SK-N-SH (cell line): ENCODE measurements at regions not wholly inside any gene's neighbourhood (a gene's known extent, or its start where the extent isn't known, plus 50 kb on each side); places are given as distances from the start of the nearest gene placed in this dataset.

ENCODE experiments used
- CTCF ChIA-PET: fragments of 300-600, 350-600 bp; formaldehyde crosslinking; extraction: SDS; loops from one replicate; lab custom pipeline; 2021; lab: Yijun Ruan, JAX
- POLR2A ChIA-PET: fragments of 350-600 bp; sonication (Branson Sonifier 250); formaldehyde crosslinking; extraction: SDS; loops from one replicate; lab custom pipeline; 2020; ENCODE audit warnings: antibody characterized with exemption, inconsistent platforms; lab: Yijun Ruan, JAX
- DNase-seq: peaks from one replicate; pipeline ENCODE4 v3.0.0; 2012
- H2AFZ ChIP-seq: fragments of 200-600 bp; sonication (generic); 2 replicates; pipeline ENCODE4 v1.8.1; 2016; ENCODE audit warnings: antibody characterized with exemption, mild to moderate bottlenecking, low read depth
- H3F3A ChIP-seq: fragments of 200-600 bp; sonication (generic); replicated peaks from 2 replicates; pipeline ENCODE3; 2016; ENCODE audit warnings: antibody characterized with exemption, mild to moderate bottlenecking; ENCODE audit not compliant: insufficient read depth
- H3K27ac ChIP-seq, 2 experiments: fragments of 200-500 bp in 1 of 2; fragments of 200-600 bp in 1 of 2; sonication (Bioruptor generic) in 1 of 2; sonication (generic), shearing (Covaris generic) in 1 of 2; 2 replicates each; pipeline versions ENCODE4 v1.5.1 to v1.6.1; 2014 to 2016; ENCODE audit warnings: low read depth in 2 of 2, inconsistent platforms in 1 of 2, low read length in 1 of 2, mild to moderate bottlenecking in 1 of 2, mixed read lengths in 1 of 2
- H3K27me3 ChIP-seq: fragments of 200-600 bp; sonication (generic), shearing (Covaris generic); 2 replicates; pipeline ENCODE4 v1.6.1; 2016; ENCODE audit warnings: mixed run types; ENCODE audit not compliant: insufficient read depth
- H3K36me3 ChIP-seq, 2 experiments: fragments of 200-500 bp in 1 of 2; fragments of 200-600 bp in 1 of 2; sonication (Bioruptor generic) in 1 of 2; sonication (generic) in 1 of 2; replicated peaks in 1 of 2; 2 replicates each; pipeline versions ENCODE3 to v1.5.1; 2014 to 2016; ENCODE audit warnings: low read length in 1 of 2, mild to moderate bottlenecking in 1 of 2; ENCODE audit not compliant: insufficient read depth in 2 of 2, control insufficient read depth in 1 of 2
- H3K4me1 ChIP-seq, 2 experiments: fragments of 200-500 bp in 1 of 2; fragments of 200-600 bp in 1 of 2; sonication (Bioruptor generic) in 1 of 2; sonication (generic), shearing (Covaris generic) in 1 of 2; 2 replicates each; pipeline versions ENCODE4 v1.5.1 to v1.6.1; 2014 to 2016; ENCODE audit warnings: low read depth in 1 of 2, low read length in 1 of 2, mixed run types in 1 of 2; ENCODE audit not compliant: insufficient read depth in 2 of 2, control insufficient read depth in 1 of 2
- H3K4me2 ChIP-seq: fragments of 200-600 bp; sonication (generic), shearing (Covaris generic); 2 replicates; pipeline ENCODE4 v1.6.1; 2017; ENCODE audit warnings: mixed run types
- H3K4me3 ChIP-seq, 2 experiments: fragments of 200-500 bp in 1 of 2; fragments of 200-600 bp in 1 of 2; sonication (Bioruptor generic) in 1 of 2; sonication (generic), shearing (Covaris generic) in 1 of 2; 2 replicates each; pipeline versions ENCODE4 v1.5.1 to v1.8.1; 2014 to 2016; ENCODE audit warnings: low read depth in 2 of 2, inconsistent platforms in 1 of 2, low read length in 1 of 2, mild to moderate bottlenecking in 1 of 2, mixed read lengths in 1 of 2, moderate library complexity in 1 of 2
- H3K79me2 ChIP-seq: fragments of 200-600 bp; sonication (generic); 2 replicates; pipeline ENCODE4 v1.8.1; 2017; ENCODE audit warnings: mild to moderate bottlenecking; ENCODE audit not compliant: insufficient read depth
- H3K9ac ChIP-seq: fragments of 200-600 bp; sonication (generic); 2 replicates; pipeline ENCODE4 v1.6.1; 2017; ENCODE audit warnings: mixed run types
- H3K9me2 ChIP-seq: fragments of 200-600 bp; sonication (generic); 2 replicates; pipeline ENCODE4 v1.6.1; 2017; ENCODE audit warnings: mixed run types
- H3K9me3 ChIP-seq: fragments of 200-600 bp; sonication (generic); 2 replicates; pipeline ENCODE4 v1.6.1; 2017; ENCODE audit warnings: mixed run types, mild to moderate bottlenecking, moderate library complexity
- H4K20me1 ChIP-seq: fragments of 200-600 bp; sonication (generic); 2 replicates; pipeline ENCODE4 v1.6.1; 2017; ENCODE audit warnings: mild to moderate bottlenecking, mixed run types; ENCODE audit not compliant: insufficient read depth
- CHD2 ChIP-seq: fragments of 150-350 bp; IDR thresholded peaks from 2 replicates; pipeline ENCODE4 v1.6.1; 2018; ENCODE audit warnings: low read length; ENCODE audit not compliant: partially characterized antibody
- MXI1 ChIP-seq: IDR thresholded peaks from 2 replicates; pipeline ENCODE4 v1.6.1; 2012; ENCODE audit warnings: mild to moderate bottlenecking, low read depth, low read length, improper control_type of control experiment
- NFIC ChIP-seq: IDR thresholded peaks from 2 replicates; pipeline ENCODE4 v1.4.0; 2012; ENCODE audit warnings: borderline replicate concordance
- SIN3A ChIP-seq: IDR thresholded peaks from 2 replicates; pipeline ENCODE4 v1.6.1; 2012; ENCODE audit warnings: low read depth, mild to moderate bottlenecking, low read length, moderate library complexity, borderline replicate concordance
- TCF12 ChIP-seq: IDR thresholded peaks from 2 replicates; pipeline ENCODE4 v1.4.0; 2012
- WGBS: methylation state at CpG from one replicate; pipeline ENCODE4 v1.1.6; 2017; ENCODE audit warnings: low lambda C conversion rate; 5-methylcytosine and 5-hydroxymethylcytosine counted together
- TF ChIP-seq, protein P1 (sequence below): IDR thresholded peaks from 2 replicates; pipeline ENCODE4 v1.4.0; 2012; ENCODE audit warnings: low read depth, borderline replicate concordance
- TF ChIP-seq, protein P2 (sequence below): fragments of 150-350 bp; IDR thresholded peaks from 2 replicates; pipeline ENCODE4 v1.6.1; 2017; ENCODE audit warnings: antibody characterized with exemption, low read length, low read depth, borderline replicate concordance
- TF ChIP-seq, protein P3 (sequence below): IDR thresholded peaks from 2 replicates; pipeline ENCODE4 v1.6.1; 2012; ENCODE audit warnings: mild to moderate bottlenecking, low read depth, low read length, moderate library complexity

DNA sequence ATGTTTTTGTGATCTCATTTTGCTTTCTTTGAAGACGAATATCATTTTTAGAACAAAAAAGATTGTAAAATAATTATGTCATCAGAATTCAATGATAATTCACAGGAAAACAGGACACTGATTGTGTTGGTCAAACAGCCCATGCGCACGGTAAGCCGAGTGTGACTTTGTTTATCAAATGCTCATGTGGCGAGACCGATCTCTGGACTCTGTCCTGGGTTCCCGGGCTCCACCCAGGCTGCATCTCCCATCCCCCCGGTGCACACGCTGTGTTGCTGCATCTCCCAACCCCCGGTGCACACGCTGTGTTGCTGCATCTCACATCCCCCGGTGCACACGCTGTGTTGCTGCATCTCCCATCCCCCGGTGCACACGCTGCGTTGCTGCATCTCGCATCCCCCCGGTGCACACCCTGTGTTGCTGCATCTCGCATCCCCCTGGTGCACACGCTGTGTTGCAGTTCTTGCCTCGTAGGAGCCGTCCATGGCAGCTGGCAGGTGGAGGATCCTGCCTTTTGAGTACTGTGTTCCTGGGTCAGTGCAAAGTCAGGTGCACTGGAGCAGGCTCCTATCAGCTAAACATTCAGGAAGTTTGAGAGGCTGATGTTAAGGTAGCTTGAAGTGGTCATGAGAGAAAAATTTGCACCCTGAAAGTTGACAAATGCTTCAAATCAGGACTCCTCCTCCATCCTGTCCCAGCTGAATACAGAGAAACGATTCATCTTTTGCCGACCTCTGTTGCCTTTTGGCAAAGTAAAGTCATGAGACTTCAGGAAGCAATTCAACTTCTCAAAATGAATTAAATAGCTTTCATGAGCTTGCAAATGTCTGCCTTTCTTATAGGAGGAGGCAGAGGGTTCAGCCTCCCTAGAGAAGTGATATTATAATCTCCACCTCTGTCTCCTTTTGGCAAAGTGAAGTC lies 77.1 kb upstream of the FRMD1 start:
- Histone ChIP-seq H3K27ac (no peak overlapping the region), H3K9me2 (no peaks in the 10 kb centered on the region), H2AFZ (no peak overlapping the region), H3K9me3 (no peaks in the 10 kb centered on the region), H3K4me1 (peaks cover 5 to 16% of the 10 kb centered on the region in 2 experiments; a peak in 2 of 4 replicates), H3K9ac (no peak overlapping the region), H3K4me3 (no peak overlapping the region), H3K36me3 (no peaks in the 10 kb centered on the region), H3F3A (no peaks in the 10 kb centered on the region), H3K27me3 (no peaks in the 10 kb centered on the region), H4K20me1 (no peaks in the 10 kb centered on the region), H3K4me2 (no peak overlapping the region), H3K79me2 (no peaks in the 10 kb centered on the region)
- CTCF ChIA-PET, result interaction anchor here (1.0 to 3.6 kb wide), 2 partner anchors 198 to 200 kb away, joined by 3 to 14 read pairs; no protein-coding TSS in a partner anchor
- 71% methylated on average over 21 of the region's 24 CpGs for WGBS
- no peak for DNase-seq
- POLR2A ChIA-PET, result no interaction called here
- TF ChIP-seq MXI1 (no peak), CHD2 (no peak), NFIC (no peak), TCF12 (no peak), SIN3A (no peak)
- TF ChIP-seq, protein P1, sequence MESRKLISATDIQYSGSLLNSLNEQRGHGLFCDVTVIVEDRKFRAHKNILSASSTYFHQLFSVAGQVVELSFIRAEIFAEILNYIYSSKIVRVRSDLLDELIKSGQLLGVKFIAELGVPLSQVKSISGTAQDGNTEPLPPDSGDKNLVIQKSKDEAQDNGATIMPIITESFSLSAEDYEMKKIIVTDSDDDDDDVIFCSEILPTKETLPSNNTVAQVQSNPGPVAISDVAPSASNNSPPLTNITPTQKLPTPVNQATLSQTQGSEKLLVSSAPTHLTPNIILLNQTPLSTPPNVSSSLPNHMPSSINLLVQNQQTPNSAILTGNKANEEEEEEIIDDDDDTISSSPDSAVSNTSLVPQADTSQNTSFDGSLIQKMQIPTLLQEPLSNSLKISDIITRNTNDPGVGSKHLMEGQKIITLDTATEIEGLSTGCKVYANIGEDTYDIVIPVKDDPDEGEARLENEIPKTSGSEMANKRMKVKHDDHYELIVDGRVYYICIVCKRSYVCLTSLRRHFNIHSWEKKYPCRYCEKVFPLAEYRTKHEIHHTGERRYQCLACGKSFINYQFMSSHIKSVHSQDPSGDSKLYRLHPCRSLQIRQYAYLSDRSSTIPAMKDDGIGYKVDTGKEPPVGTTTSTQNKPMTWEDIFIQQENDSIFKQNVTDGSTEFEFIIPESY, result no peak
- TF ChIP-seq, protein P2, sequence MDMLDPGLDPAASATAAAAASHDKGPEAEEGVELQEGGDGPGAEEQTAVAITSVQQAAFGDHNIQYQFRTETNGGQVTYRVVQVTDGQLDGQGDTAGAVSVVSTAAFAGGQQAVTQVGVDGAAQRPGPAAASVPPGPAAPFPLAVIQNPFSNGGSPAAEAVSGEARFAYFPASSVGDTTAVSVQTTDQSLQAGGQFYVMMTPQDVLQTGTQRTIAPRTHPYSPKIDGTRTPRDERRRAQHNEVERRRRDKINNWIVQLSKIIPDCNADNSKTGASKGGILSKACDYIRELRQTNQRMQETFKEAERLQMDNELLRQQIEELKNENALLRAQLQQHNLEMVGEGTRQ, result no peak
- TF ChIP-seq, protein P3, sequence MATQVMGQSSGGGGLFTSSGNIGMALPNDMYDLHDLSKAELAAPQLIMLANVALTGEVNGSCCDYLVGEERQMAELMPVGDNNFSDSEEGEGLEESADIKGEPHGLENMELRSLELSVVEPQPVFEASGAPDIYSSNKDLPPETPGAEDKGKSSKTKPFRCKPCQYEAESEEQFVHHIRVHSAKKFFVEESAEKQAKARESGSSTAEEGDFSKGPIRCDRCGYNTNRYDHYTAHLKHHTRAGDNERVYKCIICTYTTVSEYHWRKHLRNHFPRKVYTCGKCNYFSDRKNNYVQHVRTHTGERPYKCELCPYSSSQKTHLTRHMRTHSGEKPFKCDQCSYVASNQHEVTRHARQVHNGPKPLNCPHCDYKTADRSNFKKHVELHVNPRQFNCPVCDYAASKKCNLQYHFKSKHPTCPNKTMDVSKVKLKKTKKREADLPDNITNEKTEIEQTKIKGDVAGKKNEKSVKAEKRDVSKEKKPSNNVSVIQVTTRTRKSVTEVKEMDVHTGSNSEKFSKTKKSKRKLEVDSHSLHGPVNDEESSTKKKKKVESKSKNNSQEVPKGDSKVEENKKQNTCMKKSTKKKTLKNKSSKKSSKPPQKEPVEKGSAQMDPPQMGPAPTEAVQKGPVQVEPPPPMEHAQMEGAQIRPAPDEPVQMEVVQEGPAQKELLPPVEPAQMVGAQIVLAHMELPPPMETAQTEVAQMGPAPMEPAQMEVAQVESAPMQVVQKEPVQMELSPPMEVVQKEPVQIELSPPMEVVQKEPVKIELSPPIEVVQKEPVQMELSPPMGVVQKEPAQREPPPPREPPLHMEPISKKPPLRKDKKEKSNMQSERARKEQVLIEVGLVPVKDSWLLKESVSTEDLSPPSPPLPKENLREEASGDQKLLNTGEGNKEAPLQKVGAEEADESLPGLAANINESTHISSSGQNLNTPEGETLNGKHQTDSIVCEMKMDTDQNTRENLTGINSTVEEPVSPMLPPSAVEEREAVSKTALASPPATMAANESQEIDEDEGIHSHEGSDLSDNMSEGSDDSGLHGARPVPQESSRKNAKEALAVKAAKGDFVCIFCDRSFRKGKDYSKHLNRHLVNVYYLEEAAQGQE, result no peak
- TF ChIP-seq, all 33 proteins: peak for 0
